SK-MEL-5 (cell line): ENCODE measurements at regions not wholly inside any gene's neighbourhood (a gene's known extent, or its start where the extent isn't known, plus 50 kb on each side); places are given as distances from the start of the nearest gene placed in this dataset.
A peak's percentile ranks its signal among the peaks of the same experiment; 100 is the strongest.

Experiments
- DNase-seq: peaks from one replicate; pipeline ENCODE4 v3.0.0-alpha.2; 2016; ENCODE audit warnings: low read depth, low spot score
- in situ Hi-C: cut with HindIII; loops from 2 replicates; pipeline ENCODE4 v1.10.0; 2016; ENCODE audit warnings: low sequenced_read_pairs, high pct_unique_total_duplicates, low pct_unique_long_range_greater_than_20kb

GRCh38 chr3:76349715-76350480 is 564.5 kb upstream of the ZNF717 start:
- DNase-seq = no peak
- in situ Hi-C loops = no loop called here

DNA sequence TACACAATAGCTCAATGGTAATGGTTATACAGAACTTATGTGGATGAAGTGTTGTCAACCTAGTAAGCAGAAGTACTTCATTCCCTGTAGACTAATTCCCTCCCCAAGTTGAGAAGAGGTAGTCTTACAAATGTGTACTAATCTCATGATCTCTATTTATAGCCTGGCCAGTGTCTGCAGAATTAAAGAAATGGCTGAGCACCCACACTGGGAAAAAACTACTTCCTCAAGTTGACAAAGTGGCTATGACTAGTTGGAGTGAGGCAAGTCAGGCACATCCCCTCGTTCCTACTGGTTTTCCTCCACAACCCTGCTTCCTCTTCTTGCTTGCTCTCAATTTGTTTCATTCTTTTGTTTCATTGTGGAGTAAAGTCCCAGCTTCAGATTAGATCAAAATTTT is 566.7 kb upstream of the ZNF717 start:
- no peak for DNase-seq
- in situ Hi-C loops = no loop called here

GRCh38 chr3:76352511-76353284 is 567.3 kb upstream of the ZNF717 start:
- in situ Hi-C loops = no loop called here
- no peak for DNase-seq

- no peak for DNase-seq
- in situ Hi-C loops = no loop called here
Measured at GRCh38 chr3:76353683-76354082, 568.3 kb upstream of the ZNF717 start.

- DNase-seq = no peak
- in situ Hi-C loops = no loop called here
Measured at GRCh38 chr3:76361010-76361409, 575.7 kb upstream of the ZNF717 start.

DNA sequence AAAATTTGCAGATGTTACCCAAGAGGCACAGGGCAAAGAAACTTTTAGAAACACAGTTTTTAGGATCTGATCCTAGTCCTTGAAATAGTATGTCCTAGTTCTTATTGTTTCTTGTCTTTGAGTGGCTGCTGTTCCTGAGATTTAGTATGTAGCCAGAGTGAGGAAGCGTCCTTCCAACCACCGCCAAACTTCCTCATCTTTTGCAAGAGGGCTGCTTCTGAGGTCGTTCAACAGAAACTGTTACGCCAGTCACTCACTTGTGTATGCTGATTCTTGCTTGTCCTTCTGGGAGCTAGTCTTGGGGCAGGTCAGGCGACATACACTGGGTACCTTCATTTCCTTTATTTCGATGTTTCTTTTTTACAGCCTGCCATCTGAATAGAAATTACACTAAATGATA is 577.3 kb upstream of the ZNF717 start:
- in situ Hi-C loops = no loop called here

GRCh38 chr3:76365275-76365674 is 579.9 kb upstream of the ZNF717 start:
- DNase-seq = no peak
- in situ Hi-C loops = no loop called here

More for the DNA sequence above, 577.3 kb upstream of the ZNF717 start:
- DNase-seq = no peak

DNA sequence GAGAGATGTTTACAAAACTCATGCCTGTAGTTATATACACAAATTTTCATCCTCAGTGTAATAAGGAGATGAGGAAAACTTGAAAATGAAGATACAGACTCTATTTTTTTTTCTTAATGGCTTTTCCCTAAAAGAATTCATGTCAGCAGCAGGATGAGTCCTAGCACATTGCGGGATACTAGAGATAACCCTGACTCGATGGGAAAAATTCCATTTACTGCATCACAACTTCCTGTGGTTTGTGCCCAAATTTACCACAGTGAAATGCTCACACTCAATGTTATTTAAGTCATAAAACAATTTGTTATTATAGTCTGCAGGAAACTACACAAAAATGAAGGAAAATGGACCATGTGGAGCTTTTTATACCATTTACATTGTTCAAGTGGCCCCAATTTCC is 581.9 kb upstream of the ZNF717 start:
- in situ Hi-C loops = no loop called here

DNA sequence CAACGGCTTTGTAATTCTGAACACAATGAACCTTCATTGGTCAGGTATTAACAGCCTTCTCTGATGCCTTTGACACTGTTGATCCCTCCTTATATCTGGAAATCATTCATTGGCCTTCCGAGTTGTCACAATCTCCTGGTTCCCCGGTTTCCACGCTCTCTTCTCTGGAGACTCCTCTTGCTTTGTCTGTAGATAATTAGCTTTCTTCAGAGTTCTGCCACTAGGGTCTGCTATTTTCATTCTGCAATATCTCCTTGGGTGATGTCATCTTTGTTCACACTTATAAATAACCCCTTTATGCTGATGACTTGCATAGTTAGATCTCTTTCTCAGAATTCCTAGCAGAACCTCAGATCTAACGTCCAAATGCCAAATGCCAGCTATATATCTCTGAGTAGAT is 583.8 kb upstream of the ZNF717 start:
- DNase-seq = peak; percentile 88
- in situ Hi-C loops = no loop called here

More for the DNA sequence above, 581.9 kb upstream of the ZNF717 start:
- peak; percentile 63 for DNase-seq

DNA sequence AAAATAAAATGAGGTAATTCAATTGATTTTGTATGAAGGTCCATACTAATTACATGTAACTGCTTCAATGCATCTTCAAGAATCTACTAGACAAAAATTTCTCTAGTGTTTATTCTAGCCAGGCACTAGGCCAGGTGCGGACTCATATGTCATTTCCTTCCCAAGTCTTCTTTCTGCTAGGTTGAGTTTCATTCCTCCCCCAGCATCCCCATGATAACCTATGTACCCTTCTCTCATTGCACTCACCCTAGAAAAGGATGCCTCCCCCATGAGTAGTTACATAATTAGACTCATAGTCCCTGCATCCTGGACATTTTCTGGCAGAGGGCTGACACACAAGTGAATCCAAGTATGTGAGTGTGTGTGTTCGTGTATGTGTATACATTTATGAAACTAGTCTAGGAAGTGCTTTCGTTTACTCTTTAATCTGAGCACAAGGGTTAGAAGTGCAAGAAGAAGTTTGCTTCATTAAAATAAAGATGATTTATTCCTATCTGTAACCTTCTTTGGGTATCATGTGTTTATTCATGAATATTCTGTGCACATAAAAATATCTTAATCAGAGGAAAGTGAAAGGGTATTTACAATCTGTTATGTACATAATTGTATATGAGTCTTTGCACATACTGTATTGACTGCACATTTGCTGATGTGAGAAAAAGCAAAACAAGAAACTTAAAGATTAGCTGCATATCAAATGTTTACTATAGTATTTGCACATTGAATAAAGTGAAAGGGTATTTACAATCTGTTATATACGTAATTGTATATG is 585.6 kb upstream of the ZNF717 start:
- no peak for DNase-seq
- in situ Hi-C loops = no loop called here

GRCh38 chr3:76372497-76372896 is 587.1 kb upstream of the ZNF717 start:
- in situ Hi-C loops = no loop called here
- no peak for DNase-seq

GRCh38 chr3:76377074-76377473 is 591.7 kb upstream of the ZNF717 start:
- no peak for DNase-seq
- in situ Hi-C loops = no loop called here

GRCh38 chr3:76378789-76379188 is 593.4 kb upstream of the ZNF717 start:
- in situ Hi-C loops = no loop called here

DNA sequence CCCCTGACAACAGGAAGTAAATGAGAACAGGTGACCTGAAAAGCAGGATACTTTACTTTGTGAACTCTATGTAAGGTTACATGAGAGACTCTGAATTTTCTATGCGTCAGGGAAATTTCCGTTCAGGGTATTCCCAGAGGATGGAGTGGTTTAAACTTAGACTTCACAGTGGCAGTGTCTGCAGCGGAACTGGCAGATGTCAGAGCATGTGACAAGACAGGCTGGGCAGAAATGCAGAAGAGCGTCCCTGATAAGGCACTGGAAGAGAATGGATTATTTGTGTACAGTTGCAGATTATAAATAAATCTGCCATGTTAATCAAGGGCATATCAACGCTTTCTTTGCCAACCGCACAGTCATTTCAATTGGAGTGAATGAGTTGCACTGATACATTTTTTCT is 598.4 kb upstream of the ZNF717 start:
- in situ Hi-C loops = no loop called here
- peak; percentile 93 for DNase-seq

More at GRCh38 chr3:76378789-76379188, 593.4 kb upstream of the ZNF717 start:
- DNase-seq = no peak

DNA sequence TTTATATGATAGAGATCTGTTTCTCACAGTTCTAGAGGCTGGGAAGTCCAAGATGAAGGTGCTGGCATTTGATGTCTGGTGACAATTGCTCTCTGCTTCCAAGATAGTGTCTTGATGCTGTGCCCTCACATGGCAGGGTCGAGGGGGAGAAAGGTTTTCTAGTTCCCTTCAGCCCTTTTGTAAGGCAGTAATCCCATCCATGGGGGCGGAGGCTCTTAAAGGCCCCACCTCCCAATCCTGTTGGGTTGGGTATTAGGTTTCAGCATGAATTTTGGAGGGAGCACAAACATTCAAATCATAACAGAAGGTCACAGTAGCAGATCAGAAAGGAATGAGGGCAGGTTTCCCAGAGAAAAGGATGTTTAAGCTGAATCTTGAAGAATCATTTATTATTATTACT is 601.7 kb upstream of the ZNF717 start:
- in situ Hi-C loops = no loop called here
- no peak for DNase-seq

- in situ Hi-C loops = no loop called here
- DNase-seq = peak; percentile 13
Measured at GRCh38 chr3:76400141-76400540, 614.8 kb upstream of the ZNF717 start.

GRCh38 chr3:76402926-76403325 is 617.6 kb upstream of the ZNF717 start:
- no peak for DNase-seq
- in situ Hi-C loops = no loop called here

- no peak for DNase-seq
- in situ Hi-C loops = no loop called here
Measured at GRCh38 chr3:76403556-76403955, 618.2 kb upstream of the ZNF717 start.
